ENCODE measurements at regions not wholly inside any gene's neighbourhood (a gene's known extent, or its start where the extent isn't known, plus 50 kb on each side); places are given as distances from the start of the nearest gene placed in this dataset.
"Not testable (repeated sequence)": the region's sequence is repeated elsewhere in the genome, so short reads cannot be mapped to it uniquely, and the experiment has no call there.

DNA sequence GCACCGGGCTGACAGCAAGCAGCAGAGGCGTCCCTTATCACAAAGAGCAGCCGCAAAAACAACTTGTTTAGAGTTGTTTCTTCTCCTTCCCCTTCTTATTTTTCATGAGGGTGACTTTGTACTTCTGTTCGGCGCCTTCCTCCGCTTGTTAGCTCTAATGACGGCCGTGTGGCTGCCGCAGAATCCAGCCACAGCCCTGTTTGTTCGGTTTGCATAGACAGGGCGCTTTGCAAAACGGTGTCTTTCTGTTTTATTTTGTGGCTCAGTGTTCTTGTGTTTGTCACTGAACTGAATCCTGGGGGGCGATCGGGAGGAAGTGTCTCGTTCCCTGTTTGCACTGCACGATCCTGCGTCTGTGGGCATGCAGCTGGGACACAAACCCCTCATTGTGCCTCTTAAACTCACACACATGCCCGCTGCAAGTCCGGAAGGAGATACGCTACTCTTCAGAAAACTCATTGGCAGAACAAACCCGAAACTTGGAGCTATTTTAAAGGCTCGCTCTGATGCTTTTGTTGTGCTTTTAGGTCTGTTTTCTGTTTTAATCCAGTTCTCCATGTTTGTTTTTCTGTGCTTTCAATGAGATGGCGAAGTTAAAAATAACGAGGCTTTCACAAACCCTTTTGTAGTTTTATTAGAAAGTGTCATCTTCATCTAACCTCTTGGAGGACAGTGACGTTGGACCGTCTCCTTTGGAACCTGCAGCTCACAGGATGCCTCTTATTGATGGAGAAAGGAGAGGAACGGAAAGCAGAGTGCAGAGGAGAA lies 213.9 kb downstream of the IRX2 start:
- ATAC-seq (no peak), FAIRE-seq (no peak)

DNA sequence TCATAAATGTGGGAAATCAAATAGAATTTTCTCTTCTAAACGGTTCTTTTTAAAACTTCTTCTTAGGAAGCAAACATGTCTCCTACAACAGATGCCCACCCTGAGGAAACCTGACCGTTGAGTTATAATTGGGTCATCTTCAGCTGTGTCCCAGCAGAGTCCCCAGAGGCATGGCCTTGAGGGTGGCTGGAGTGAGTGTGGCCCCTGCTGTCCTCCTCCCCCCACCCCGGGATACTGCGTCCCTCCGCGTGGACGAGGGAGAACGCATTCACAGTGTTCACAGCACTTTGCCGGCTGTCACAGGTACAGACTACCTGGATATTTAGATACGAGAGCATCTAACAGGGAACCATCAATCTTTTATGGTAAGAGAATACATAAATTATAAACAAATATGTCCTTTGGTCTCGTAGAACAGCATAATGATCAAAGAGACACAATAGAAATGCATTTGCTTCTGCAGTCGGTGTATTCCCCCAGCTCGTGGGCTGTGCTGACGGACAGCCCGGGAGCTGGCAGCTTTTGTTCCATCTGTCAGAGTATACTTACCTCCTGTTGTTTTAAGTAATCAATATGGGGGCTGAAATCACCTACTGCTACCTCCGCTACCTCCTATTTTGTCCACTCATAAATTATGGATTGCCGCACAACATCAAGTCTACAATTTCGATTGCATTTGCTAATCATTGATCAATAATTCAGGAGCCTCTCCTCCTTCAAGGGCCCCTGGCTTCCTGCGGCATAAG lies 214.7 kb downstream of the IRX2 start:
- WGBS, 2 donors, result 29 to 33% methylated on average over 19 of the region's 19 CpGs
- FAIRE-seq, result no peak
- Histone ChIP-seq H3K36me3 (no peaks in the 10 kb centered on the region), H3K4me1 (no peaks in the 10 kb centered on the region), H3K9me3 (no peaks in the 10 kb centered on the region), H3K27me3 (peaks cover 0 to 5% (median 0%) of the 10 kb centered on the region in 4 donors), H3K4me3 (no peak overlapping the region), H3K27ac (no peak overlapping the region)
- no peak for DNase-seq
- no peak for ATAC-seq
- TF ChIP-seq, protein P1, sequence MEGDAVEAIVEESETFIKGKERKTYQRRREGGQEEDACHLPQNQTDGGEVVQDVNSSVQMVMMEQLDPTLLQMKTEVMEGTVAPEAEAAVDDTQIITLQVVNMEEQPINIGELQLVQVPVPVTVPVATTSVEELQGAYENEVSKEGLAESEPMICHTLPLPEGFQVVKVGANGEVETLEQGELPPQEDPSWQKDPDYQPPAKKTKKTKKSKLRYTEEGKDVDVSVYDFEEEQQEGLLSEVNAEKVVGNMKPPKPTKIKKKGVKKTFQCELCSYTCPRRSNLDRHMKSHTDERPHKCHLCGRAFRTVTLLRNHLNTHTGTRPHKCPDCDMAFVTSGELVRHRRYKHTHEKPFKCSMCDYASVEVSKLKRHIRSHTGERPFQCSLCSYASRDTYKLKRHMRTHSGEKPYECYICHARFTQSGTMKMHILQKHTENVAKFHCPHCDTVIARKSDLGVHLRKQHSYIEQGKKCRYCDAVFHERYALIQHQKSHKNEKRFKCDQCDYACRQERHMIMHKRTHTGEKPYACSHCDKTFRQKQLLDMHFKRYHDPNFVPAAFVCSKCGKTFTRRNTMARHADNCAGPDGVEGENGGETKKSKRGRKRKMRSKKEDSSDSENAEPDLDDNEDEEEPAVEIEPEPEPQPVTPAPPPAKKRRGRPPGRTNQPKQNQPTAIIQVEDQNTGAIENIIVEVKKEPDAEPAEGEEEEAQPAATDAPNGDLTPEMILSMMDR (IDR thresholded peaks at IDR 0.05), result no peak
- intact Hi-C loops (cut with DNase I), result no loop called here

More for the DNA sequence above, 213.9 kb downstream of the IRX2 start:
- intact Hi-C loops (cut with DNase I), result no loop called here
- no peaks in the 10 kb centered on the region for H3K36me3 ChIP-seq
- H3K27ac ChIP-seq, result no peak overlapping the region
- TF ChIP-seq, protein P1 (IDR thresholded peaks at IDR 0.05), result no peak
- no peak overlapping the region for H3K4me3 ChIP-seq
- H3K4me1 ChIP-seq, result no peaks in the 10 kb centered on the region
- WGBS, 2 donors, result 31 to 38% methylated on average over 27 of the region's 27 CpGs
- H3K9me3 ChIP-seq, result no peaks in the 10 kb centered on the region
- peaks cover 0 to 5% (median 0%) of the 10 kb centered on the region in 4 donors for H3K27me3 ChIP-seq
- DNase-seq, result no peak

DNA sequence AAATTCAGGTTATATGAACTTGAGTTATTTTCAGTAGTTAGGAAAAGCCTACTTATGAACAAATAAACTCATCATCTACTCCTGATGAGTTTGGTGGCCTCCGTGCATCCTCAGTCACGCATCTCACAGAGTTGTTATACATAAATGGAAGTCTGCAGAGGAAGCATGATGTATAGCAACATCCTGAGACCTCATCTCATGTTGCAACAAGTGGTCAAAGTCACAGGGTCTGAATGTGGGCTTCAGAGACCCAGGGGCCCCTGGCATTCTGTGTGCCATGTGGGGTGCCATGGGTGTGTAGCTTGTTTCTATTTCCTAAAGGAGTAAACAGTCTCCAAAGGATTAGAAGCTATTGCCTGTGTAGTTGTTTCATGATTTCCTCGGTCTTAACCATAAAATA lies 216.5 kb downstream of the IRX2 start:
- Histone ChIP-seq H3K27ac (no peak overlapping the region), H3K27me3 (peaks cover 0 to 5% (median 0%) of the 10 kb centered on the region in 4 donors), H3K9me3 (no peaks in the 10 kb centered on the region), H3K36me3 (no peaks in the 10 kb centered on the region), H3K4me3 (no peak overlapping the region), H3K4me1 (no peaks in the 10 kb centered on the region)
- FAIRE-seq (no peak), ATAC-seq (no peak), DNase-seq (no peak)
- TF ChIP-seq, protein P1 (IDR thresholded peaks at IDR 0.05), result no peak
- 70 to 73% methylated on average over 3 of the region's 3 CpGs for WGBS, 2 donors
- intact Hi-C loops (cut with DNase I), result no loop called here

DNA sequence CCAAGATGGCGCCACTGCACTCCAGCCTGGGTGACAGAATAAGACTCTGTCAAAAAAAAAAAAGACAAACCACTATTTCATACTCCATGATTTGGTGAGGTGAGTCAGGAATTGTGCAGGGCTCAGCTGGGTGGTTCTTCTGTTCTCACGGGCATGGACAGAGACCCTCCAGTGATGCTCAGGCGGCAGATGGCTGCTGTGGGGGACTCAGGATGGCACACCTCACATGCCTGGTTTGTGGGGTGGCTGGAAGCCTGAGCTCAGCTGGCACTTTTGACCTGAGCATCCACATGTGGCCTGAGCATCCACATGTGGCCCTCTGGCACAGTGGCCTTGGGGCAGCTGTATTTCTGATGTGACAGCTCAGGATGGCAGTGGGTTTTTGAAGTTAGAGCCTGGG lies 217.2 kb downstream of the IRX2 start:
- no peak for DNase-seq
- no peak for ATAC-seq
- peaks cover 0 to 5% (median 0%) of the 10 kb centered on the region in 4 donors for H3K27me3 ChIP-seq
- no peak overlapping the region for H3K27ac ChIP-seq
- no peak overlapping the region for H3K4me3 ChIP-seq
- FAIRE-seq, result no peak
- no peaks in the 10 kb centered on the region for H3K36me3 ChIP-seq
- WGBS, 2 donors, result 55 to 82% methylated on average over 3 of the region's 3 CpGs
- TF ChIP-seq, protein P1 (IDR thresholded peaks at IDR 0.05), result no peak
- intact Hi-C loops (cut with DNase I), result no loop called here
- no peaks in the 10 kb centered on the region for H3K9me3 ChIP-seq
- H3K4me1 ChIP-seq, result no peaks in the 10 kb centered on the region

DNA sequence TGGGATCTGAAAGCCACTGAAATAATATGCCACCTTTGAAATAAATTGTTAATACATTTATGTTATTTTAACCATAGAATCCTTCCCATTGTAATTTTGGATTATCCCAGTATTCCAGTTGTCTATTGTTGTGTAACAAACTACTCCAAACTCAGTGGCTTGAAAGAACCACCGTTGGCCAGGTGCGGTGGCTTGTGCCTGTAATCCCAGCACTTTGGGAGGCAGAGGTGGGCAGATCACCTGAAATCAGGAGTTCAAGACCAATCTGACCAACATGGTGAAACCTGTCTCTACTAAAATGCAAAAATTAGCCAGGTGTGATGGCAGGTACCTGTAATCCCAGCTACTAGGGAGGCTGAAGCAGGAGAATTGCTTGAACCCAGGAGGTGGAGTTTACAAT lies 217.6 kb downstream of the IRX2 start:
- H3K36me3 ChIP-seq; H3K27me3 ChIP-seq; H3K27ac ChIP-seq; H3K9me3 ChIP-seq; ATAC-seq; DNase-seq; intact Hi-C loops (cut with DNase I); FAIRE-seq; H3K4me1 ChIP-seq; H3K4me3 ChIP-seq: not testable (repeated sequence)
- 85 to 88% methylated on average over 2 of the region's 2 CpGs for WGBS, 2 donors
